ENCODE measurements at regions not wholly inside any gene's neighbourhood (a gene's known extent, or its start where the extent isn't known, plus 50 kb on each side); places are given as distances from the start of the nearest gene placed in this dataset.

GRCh38 chr16:77592021-77592420 lies 130.3 kb upstream of the NUDT7 start:
- H3F3A ChIP-seq (ENCODE audit: insufficient read depth, low read length): no peaks in the 10 kb centered on the region
- no peak overlapping the region for H3K4me3 ChIP-seq (ENCODE audit: low read depth, low read length, poor library complexity, severe bottlenecking)
- no peaks in the 10 kb centered on the region for H3K27me3 ChIP-seq (ENCODE audit: insufficient read depth, low read length)
- H3K27ac ChIP-seq (ENCODE audit: low read depth, low read length, poor library complexity, severe bottlenecking): no peak overlapping the region
- H3K9me2 ChIP-seq (ENCODE audit: low read depth, low read length): no peaks in the 10 kb centered on the region
- no peak for TF ChIP-seq CTCF (IDR thresholded peaks at IDR 0.05; ENCODE audit: low read length)
- TF ChIP-seq EZH2 (IDR thresholded peaks at IDR 0.05; ENCODE audit: borderline replicate concordance, low read length): no peak
- H3K9me3 ChIP-seq (ENCODE audit: low read length): no peaks in the 10 kb centered on the region
- no peaks in the 10 kb centered on the region for H3K79me2 ChIP-seq (ENCODE audit: insufficient read depth, low read length)
- no peaks in the 10 kb centered on the region for H3K36me3 ChIP-seq (ENCODE audit: insufficient read depth, low read length)
- H3K9ac ChIP-seq (ENCODE audit: low read length): no peak overlapping the region
- H4K20me1 ChIP-seq (ENCODE audit: insufficient read depth, low read length): no peaks in the 10 kb centered on the region
- no peaks in the 10 kb centered on the region for H3K4me1 ChIP-seq (ENCODE audit: insufficient read depth, low read length, severe bottlenecking)
- H2AFZ ChIP-seq (ENCODE audit: low read length): no peak overlapping the region
- H3K4me2 ChIP-seq (ENCODE audit: low read length): no peak overlapping the region

DNA sequence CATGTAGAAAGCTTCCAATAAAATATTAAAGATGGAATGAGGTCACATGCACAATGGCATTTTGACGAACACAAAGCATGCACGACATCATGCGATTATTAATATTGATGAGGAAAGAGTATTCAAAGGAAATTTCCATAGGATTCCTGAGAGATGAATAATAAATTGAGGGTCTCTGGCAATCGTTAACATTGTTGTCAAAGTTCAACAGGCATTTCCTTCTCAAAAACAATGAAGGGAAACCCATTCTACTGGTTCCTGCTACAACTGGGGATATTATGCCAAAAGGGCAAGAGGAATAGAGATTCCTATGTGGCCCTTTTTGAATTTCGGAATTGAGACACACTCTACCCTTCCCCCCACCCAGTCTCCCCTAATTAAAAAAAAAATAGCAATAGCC lies 128.3 kb upstream of the NUDT7 start:
- Histone ChIP-seq H4K20me1 (ENCODE audit: insufficient read depth, low read length) (no peaks in the 10 kb centered on the region), H3K9ac (ENCODE audit: low read length) (no peak overlapping the region)

DNA sequence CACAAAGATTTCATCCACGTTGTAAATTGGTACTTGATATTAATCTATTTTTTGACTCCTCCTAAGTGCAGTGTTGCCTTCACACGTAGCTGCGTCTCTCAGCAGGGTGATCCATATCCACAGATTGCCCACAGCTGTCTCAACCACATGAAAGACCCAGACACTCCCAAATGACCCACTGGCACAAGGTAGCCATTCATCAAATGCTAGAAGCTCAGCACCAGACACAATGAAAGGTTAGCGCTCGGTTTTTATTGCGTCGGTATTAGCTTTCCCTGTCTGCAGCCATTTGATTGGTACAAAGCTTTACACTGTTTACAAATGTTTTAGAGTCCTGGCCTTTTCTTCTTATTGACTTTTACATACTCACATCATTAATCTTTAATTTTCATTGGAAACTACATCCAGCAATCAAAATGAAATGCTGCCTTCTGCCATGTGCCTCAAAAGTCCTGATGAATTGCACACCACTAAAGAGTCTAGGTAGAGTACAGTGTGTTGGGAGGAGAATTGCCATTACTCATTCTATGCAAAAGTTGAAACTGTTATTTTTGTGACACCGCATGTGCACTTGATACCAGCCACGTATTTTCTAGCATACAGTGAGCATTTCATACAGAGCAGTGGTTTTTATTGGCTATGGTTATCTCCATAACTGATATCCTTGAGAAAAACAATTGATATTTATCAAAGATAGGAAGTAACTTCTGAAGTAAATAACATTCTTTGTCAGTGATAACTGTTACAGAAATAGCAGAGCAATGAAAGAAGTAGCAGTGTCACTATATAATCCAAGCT lies 127.3 kb upstream of the NUDT7 start:
- Histone ChIP-seq H2AFZ (ENCODE audit: low read length) (no peak overlapping the region), H3K36me3 (ENCODE audit: insufficient read depth, low read length) (no peaks in the 10 kb centered on the region), H3K4me2 (ENCODE audit: low read length) (no peak overlapping the region), H3K9me2 (ENCODE audit: low read depth, low read length) (no peaks in the 10 kb centered on the region), H3K27ac (ENCODE audit: low read depth, low read length, poor library complexity, severe bottlenecking) (no peak overlapping the region), H3K4me3 (ENCODE audit: low read depth, low read length, poor library complexity, severe bottlenecking) (no peak overlapping the region), H4K20me1 (ENCODE audit: insufficient read depth, low read length) (no peaks in the 10 kb centered on the region), H3K4me1 (ENCODE audit: insufficient read depth, low read length, severe bottlenecking) (no peaks in the 10 kb centered on the region), H3F3A (ENCODE audit: insufficient read depth, low read length) (no peaks in the 10 kb centered on the region), H3K27me3 (ENCODE audit: insufficient read depth, low read length) (no peaks in the 10 kb centered on the region), H3K9ac (ENCODE audit: low read length) (no peak overlapping the region), H3K9me3 (ENCODE audit: low read length) (no peaks in the 10 kb centered on the region), H3K79me2 (ENCODE audit: insufficient read depth, low read length) (no peaks in the 10 kb centered on the region)
- TF ChIP-seq CTCF (IDR thresholded peaks at IDR 0.05; ENCODE audit: low read length) (no peak), EZH2 (IDR thresholded peaks at IDR 0.05; ENCODE audit: borderline replicate concordance, low read length) (no peak)

More for the DNA sequence above, 128.3 kb upstream of the NUDT7 start:
- Histone ChIP-seq H3K27ac (ENCODE audit: low read depth, low read length, poor library complexity, severe bottlenecking) (no peak overlapping the region), H3K27me3 (ENCODE audit: insufficient read depth, low read length) (no peaks in the 10 kb centered on the region), H3K4me2 (ENCODE audit: low read length) (no peak overlapping the region), H3F3A (ENCODE audit: insufficient read depth, low read length) (no peaks in the 10 kb centered on the region), H3K9me2 (ENCODE audit: low read depth, low read length) (no peaks in the 10 kb centered on the region), H3K79me2 (ENCODE audit: insufficient read depth, low read length) (no peaks in the 10 kb centered on the region), H3K36me3 (ENCODE audit: insufficient read depth, low read length) (no peaks in the 10 kb centered on the region), H3K4me3 (ENCODE audit: low read depth, low read length, poor library complexity, severe bottlenecking) (no peak overlapping the region), H2AFZ (ENCODE audit: low read length) (no peak overlapping the region), H3K9me3 (ENCODE audit: low read length) (no peaks in the 10 kb centered on the region), H3K4me1 (ENCODE audit: insufficient read depth, low read length, severe bottlenecking) (no peaks in the 10 kb centered on the region)
- TF ChIP-seq CTCF (IDR thresholded peaks at IDR 0.05; ENCODE audit: low read length): no peak
- no peak for TF ChIP-seq EZH2 (IDR thresholded peaks at IDR 0.05; ENCODE audit: borderline replicate concordance, low read length)
